Activated CD4-positive, alpha-beta T cell treated with anti-CD3 and anti-CD28 coated beads, Interleukin-2, amount 50 U/mL, for 48 hours (primary cell): ENCODE measurements at regions not wholly inside any gene's neighbourhood (a gene's known extent, or its start where the extent isn't known, plus 50 kb on each side); places are given as distances from the start of the nearest gene placed in this dataset.
"Not testable (repeated sequence)": the region's sequence is repeated elsewhere in the genome, so short reads cannot be mapped to it uniquely, and the experiment has no call there.

Source experiments
- DNase-seq, 2 experiments: peaks; one replicate each; pipeline ENCODE4 v3.0.0-alpha.2; 2020

GRCh38 chr6:141874930-141875602 is 257.7 kb upstream of the GJE1 start:
- DNase-seq, result no peak

GRCh38 chr6:141869509-141869908 is 263.2 kb upstream of the GJE1 start:
- DNase-seq, result not testable (repeated sequence)

- no peak for DNase-seq
Observed at GRCh38 chr6:141867767-141868166, 265.0 kb upstream of the GJE1 start.

GRCh38 chr6:141866731-141867497 is 265.8 kb upstream of the GJE1 start:
- DNase-seq, result no peak

- DNase-seq, result no peak
Observed at GRCh38 chr6:141851063-141851462, 281.7 kb upstream of the GJE1 start.

GRCh38 chr6:141848029-141848890 is 284.5 kb upstream of the GJE1 start:
- no peak for DNase-seq

- no peak for DNase-seq
Observed at GRCh38 chr6:141846639-141847038, 286.1 kb upstream of the GJE1 start.

GRCh38 chr6:141843178-141843834 is 289.4 kb upstream of the GJE1 start:
- DNase-seq, result no peak

- DNase-seq, result no peak
Observed at GRCh38 chr6:141833001-141833655, 299.6 kb upstream of the GJE1 start.

- DNase-seq, result no peak
Observed at GRCh38 chr6:141830530-141830929, 302.2 kb upstream of the GJE1 start.

GRCh38 chr6:141829566-141830360 is 303.0 kb upstream of the GJE1 start:
- DNase-seq, result no peak

- no peak for DNase-seq
Observed at GRCh38 chr6:141824350-141824749, 308.4 kb upstream of the GJE1 start.

- DNase-seq, result not testable (repeated sequence)
Observed at GRCh38 chr6:141815039-141815438, 317.7 kb upstream of the GJE1 start.

GRCh38 chr6:141809901-141810300 is 322.8 kb upstream of the GJE1 start:
- DNase-seq, result no peak

- DNase-seq, result no peak
Observed at GRCh38 chr6:141808662-141809061, 324.1 kb upstream of the GJE1 start.

GRCh38 chr6:141800973-141801372 is 331.8 kb upstream of the GJE1 start:
- DNase-seq, result not testable (repeated sequence)

- no peak for DNase-seq
Observed at GRCh38 chr6:141790921-141791320, 341.8 kb upstream of the GJE1 start.

- DNase-seq, result no peak
Observed at GRCh38 chr6:141788096-141788495, 344.6 kb upstream of the GJE1 start.

GRCh38 chr6:141783585-141783984 is 349.1 kb upstream of the GJE1 start:
- DNase-seq, result no peak

- no peak for DNase-seq
Observed at GRCh38 chr6:141780296-141780695, 352.4 kb upstream of the GJE1 start.

GRCh38 chr6:141764388-141764787 is 368.3 kb upstream of the GJE1 start:
- DNase-seq, result no peak

GRCh38 chr6:141758430-141758829 is 374.3 kb upstream of the GJE1 start:
- no peak for DNase-seq
